CD14-positive monocyte (primary cell): ENCODE measurements at regions not wholly inside any gene's neighbourhood (a gene's known extent, or its start where the extent isn't known, plus 50 kb on each side); places are given as distances from the start of the nearest gene placed in this dataset.

Experiments used
- DNase-seq, 3 donors: peaks; one replicate each; pipeline ENCODE4 v3.0.0-alpha.2; 2011 to 2022
- H2AFZ ChIP-seq: 2 replicates; pipeline ENCODE4 v1.6.0; 2012; ENCODE audit warnings: mild to moderate bottlenecking, low read depth, low read length, inconsistent platforms; ENCODE audit not compliant: insufficient read depth, poor library complexity, severe bottlenecking
- H3K27ac ChIP-seq, 2 donors: 1 replicate in 1 of 2; 2 replicates in 1 of 2; pipeline ENCODE4 v1.5.1; 2012 to 2013; ENCODE audit warnings: low read length in 2 of 2, control low read depth in 1 of 2, inconsistent platforms in 1 of 2, low read depth in 1 of 2, mild to moderate bottlenecking in 1 of 2
- H3K27me3 ChIP-seq, 2 donors: one replicate each; pipeline versions ENCODE4 v1.6.0 to v1.6.1; 2011 to 2013; ENCODE audit warnings: low read length in 2 of 2; ENCODE audit not compliant: control insufficient read depth in 2 of 2, insufficient read depth in 2 of 2
- H3K36me3 ChIP-seq, 2 donors: replicated peaks in 1 of 2; 1 replicate in 1 of 2; 2 replicates in 1 of 2; pipeline versions ENCODE4 v1.5.1 to v1.6.1; 2012 to 2013; ENCODE audit warnings: low read length in 2 of 2, control low read depth in 1 of 2, inconsistent platforms in 1 of 2, mild to moderate bottlenecking in 1 of 2; ENCODE audit not compliant: insufficient read depth in 2 of 2, control insufficient read depth in 1 of 2
- H3K4me1 ChIP-seq, 2 donors: 1 replicate in 1 of 2; 2 replicates in 1 of 2; pipeline versions ENCODE4 v1.5.1 to v1.6.1; 2012 to 2013; ENCODE audit warnings: low read length in 2 of 2, control low read depth in 1 of 2, inconsistent platforms in 1 of 2, mild to moderate bottlenecking in 1 of 2, moderate library complexity in 1 of 2; ENCODE audit not compliant: insufficient read depth in 2 of 2, control insufficient read depth in 1 of 2
- H3K4me2 ChIP-seq: replicated peaks from 2 replicates; pipeline ENCODE3; 2012; ENCODE audit warnings: low read length, moderate library complexity, mild to moderate bottlenecking; ENCODE audit not compliant: poor library complexity, severe bottlenecking; ENCODE audit errors: extremely low read depth
- H3K4me3 ChIP-seq, 3 experiments: fragments of 200-600 bp in 1 of 3; sonication (generic) in 1 of 3; replicated peaks in 1 of 3; 1 replicate in 2 of 3; 2 replicates in 1 of 3; pipeline ENCODE4 v1.5.1; 2011 to 2013; ENCODE audit warnings: low read length in 3 of 3, mild to moderate bottlenecking in 3 of 3, control low read depth in 2 of 3, low read depth in 2 of 3, inconsistent platforms in 1 of 3, moderate library complexity in 1 of 3
- H3K79me2 ChIP-seq: 2 replicates; pipeline ENCODE4 v1.6.0; 2012; ENCODE audit warnings: mild to moderate bottlenecking, control low read depth, inconsistent platforms, low read length, moderate library complexity; ENCODE audit not compliant: insufficient read depth
- H3K9ac ChIP-seq: 2 replicates; pipeline ENCODE4 v1.6.0; 2017; ENCODE audit warnings: low read length, mild to moderate bottlenecking; ENCODE audit not compliant: insufficient read depth, poor library complexity, severe bottlenecking
- H3K9me3 ChIP-seq, 2 donors: replicated peaks in 1 of 2; 1 replicate in 1 of 2; 2 replicates in 1 of 2; pipeline versions ENCODE4 v1.5.1 to v1.6.1; 2012 to 2013; ENCODE audit warnings: low read length in 2 of 2, control low read depth in 1 of 2; ENCODE audit not compliant: control insufficient read depth in 1 of 2, insufficient read depth in 1 of 2
- H4K20me1 ChIP-seq: 2 replicates; pipeline ENCODE4 v1.6.0; 2012; ENCODE audit warnings: mild to moderate bottlenecking, low read length, control low read depth, moderate library complexity; ENCODE audit not compliant: insufficient read depth
- H3K27ac Mint-ChIP-seq, 7 donors: one replicate each; pipeline ENCODE4 v1.8.0; 2020; ENCODE audit warnings: mild to moderate bottlenecking in 7 of 7, mixed read lengths in 7 of 7, moderate library complexity in 6 of 7, inconsistent platforms in 2 of 7
- H3K27me3 Mint-ChIP-seq, 3 donors: one replicate each; pipeline ENCODE4 v1.8.0; 2021 to 2022; ENCODE audit warnings: low read depth in 3 of 3, mild to moderate bottlenecking in 3 of 3, mixed read lengths in 3 of 3, moderate library complexity in 3 of 3, inconsistent platforms in 1 of 3
- H3K36me3 Mint-ChIP-seq, 2 donors: one replicate each; pipeline ENCODE4 v1.8.0; 2020; ENCODE audit warnings: mixed read lengths in 2 of 2, inconsistent platforms in 1 of 2, mild to moderate bottlenecking in 1 of 2
- H3K4me1 Mint-ChIP-seq: one replicate; pipeline ENCODE4 v1.8.0; 2020; ENCODE audit warnings: mild to moderate bottlenecking, mixed read lengths
- H3K4me3 Mint-ChIP-seq, 2 donors: one replicate each; pipeline ENCODE4 v1.8.0; 2020; ENCODE audit warnings: mild to moderate bottlenecking in 2 of 2, mixed read lengths in 2 of 2, moderate library complexity in 1 of 2
- H3K9me3 Mint-ChIP-seq, 7 donors: one replicate each; pipeline ENCODE4 v1.8.0; 2020 to 2022; ENCODE audit warnings: mixed read lengths in 7 of 7, mild to moderate bottlenecking in 6 of 7, moderate library complexity in 6 of 7, inconsistent platforms in 2 of 7
- CTCF ChIP-seq: fragments of 200-600 bp; IDR thresholded peaks from one replicate; pipeline ENCODE4 v1.8.0; 2022; ENCODE audit warnings: antibody characterized with exemption, mild to moderate bottlenecking
- WGBS: methylation state at CpG from one replicate; pipeline ENCODE4 v1.1.5; 2013; ENCODE audit warnings: missing lambda C conversion rate; ENCODE audit not compliant: insufficient coverage; 5-methylcytosine and 5-hydroxymethylcytosine counted together
- intact Hi-C, 2 donors: fragments of 100-400 bp; cut with micrococcal nuclease; formaldehyde crosslinking; loops; one replicate each; pipeline versions ENCODE4 v1.15.0 to v1.15.1; 2023

GRCh38 chr1:175892686-175893085 is 149.3 kb upstream of the TNR start:
- H3K36me3 Mint-ChIP-seq, result no peaks in the 10 kb centered on the region
- Histone ChIP-seq H3K4me1 (no peaks in the 10 kb centered on the region), H3K9me3 (no peaks in the 10 kb centered on the region), H3K4me2 (no peak overlapping the region), H3K27me3 (peaks cover 0 to under 1% of the 10 kb centered on the region in 2 donors), H4K20me1 (no peaks in the 10 kb centered on the region), H3K79me2 (no peaks in the 10 kb centered on the region), H2AFZ (no peak overlapping the region), H3K4me3 (no peak overlapping the region), H3K27ac (no peak overlapping the region), H3K9ac (no peak overlapping the region), H3K36me3 (no peaks in the 10 kb centered on the region)
- peaks cover under 1% of the 10 kb centered on the region for H3K4me1 Mint-ChIP-seq
- DNase-seq, result no peak
- intact Hi-C loops, result no loop called here
- no peak overlapping the region for H3K27ac Mint-ChIP-seq
- H3K9me3 Mint-ChIP-seq, result peaks cover 1 to 13% (median 5%) of the 10 kb centered on the region in 7 donors
- no peak overlapping the region for H3K4me3 Mint-ChIP-seq
- no peak for TF ChIP-seq CTCF
- 93% methylated on average over 2 of the region's 5 CpGs for WGBS
- H3K27me3 Mint-ChIP-seq, result peaks cover 0 to 4% (median 0%) of the 10 kb centered on the region in 3 donors

GRCh38 chr1:175891783-175892309 is 148.5 kb upstream of the TNR start:
- Mint-ChIP-seq H3K4me1 (peaks cover 2% of the 10 kb centered on the region), H3K4me3 (no peak overlapping the region), H3K27me3 (peaks cover 0 to 6% (median 2%) of the 10 kb centered on the region in 3 donors), H3K36me3 (no peaks in the 10 kb centered on the region), H3K27ac (no peak overlapping the region), H3K9me3 (peaks cover 2 to 13% (median 5%) of the 10 kb centered on the region in 7 donors)
- Histone ChIP-seq H3K4me2 (no peak overlapping the region), H3K4me3 (no peak overlapping the region), H3K27me3 (peaks cover 0 to 3% of the 10 kb centered on the region in 2 donors), H3K4me1 (no peaks in the 10 kb centered on the region), H3K27ac (no peak overlapping the region), H4K20me1 (no peaks in the 10 kb centered on the region), H3K79me2 (no peaks in the 10 kb centered on the region), H2AFZ (no peak overlapping the region), H3K9ac (no peak overlapping the region), H3K36me3 (no peaks in the 10 kb centered on the region), H3K9me3 (no peaks in the 10 kb centered on the region)
- TF ChIP-seq CTCF, result no peak
- DNase-seq, result no peak
- WGBS, result 90% methylated on average over 6 of the region's 10 CpGs
- intact Hi-C loops, result no loop called here
